HEK293 (cell line): ENCODE measurements at regions not wholly inside any gene's neighbourhood (a gene's known extent, or its start where the extent isn't known, plus 50 kb on each side); places are given as distances from the start of the nearest gene placed in this dataset.

Source experiments
- CTCF ChIA-PET: fragments of 350-600 bp; formaldehyde crosslinking; extraction: SDS; loops from one replicate; lab custom pipeline; 2021; ENCODE audit warnings: antibody characterized with exemption; lab: Yijun Ruan, JAX
- POLR2A ChIA-PET: fragments of 300-600 bp; formaldehyde crosslinking; extraction: SDS; loops from one replicate; lab custom pipeline; 2020; ENCODE audit warnings: antibody characterized with exemption, inconsistent platforms; lab: Yijun Ruan, JAX
- H3K27ac ChIP-seq: fragments of 200-500 bp; sonication (Bioruptor generic); 2 replicates; pipeline ENCODE4 v1.5.1; 2014; ENCODE audit warnings: low read depth, low read length, control low read depth, inconsistent platforms; ENCODE audit errors: extremely low read depth
- H3K36me3 ChIP-seq, 2 experiments: fragments of 200-500 bp in 1 of 2; sonication (Bioruptor generic) in 1 of 2; 1 replicate in 1 of 2; 2 replicates in 1 of 2; pipeline ENCODE4 v1.5.1; 2014 to 2017; ENCODE audit warnings: inconsistent platforms in 2 of 2, low read length in 2 of 2; ENCODE audit not compliant: control insufficient read depth in 2 of 2, insufficient read depth in 1 of 2
- H3K4me1 ChIP-seq: fragments of 200-500 bp; sonication (Bioruptor generic); 2 replicates; pipeline ENCODE4 v1.5.1; 2014; ENCODE audit warnings: mild to moderate bottlenecking, low read length, inconsistent platforms; ENCODE audit not compliant: control insufficient read depth, insufficient read depth
- H3K4me3 ChIP-seq: 2 replicates; pipeline ENCODE4 v1.5.1; 2011; ENCODE audit warnings: low read depth, mild to moderate bottlenecking, control low read depth, low read length, moderate library complexity
- H3K9me3 ChIP-seq: fragments of 200-500 bp; sonication (Bioruptor generic); 2 replicates; pipeline ENCODE4 v1.5.1; 2014; ENCODE audit warnings: low read depth, low read length, inconsistent platforms; ENCODE audit not compliant: control insufficient read depth, insufficient read depth
- GFI1B ChIP-seq: fragments of 450-650 bp; formaldehyde crosslinking; IDR thresholded peaks from 2 replicates; pipeline ENCODE4 v1.5.1; 2016; ENCODE audit warnings: missing biosample characterization, missing genetic modification characterization
- GLI2 ChIP-seq: fragments of 450-650 bp; formaldehyde crosslinking; IDR thresholded peaks from 2 replicates; pipeline ENCODE4; 2017; ENCODE audit warnings: missing biosample characterization, missing genetic modification characterization, low read depth, borderline replicate concordance
- GLI4 ChIP-seq: fragments of 450-650 bp; formaldehyde crosslinking; IDR thresholded peaks from 2 replicates; pipeline ENCODE4 v1.5.1; 2016; ENCODE audit warnings: missing biosample characterization, missing genetic modification characterization
- GLIS1 ChIP-seq: fragments of 450-650 bp; formaldehyde crosslinking; IDR thresholded peaks from 2 replicates; pipeline ENCODE4 v1.5.1; 2016; ENCODE audit warnings: missing biosample characterization, missing genetic modification characterization
- HOXD13 ChIP-seq: sonication (generic); formaldehyde crosslinking; IDR thresholded peaks from 2 replicates; pipeline ENCODE4 v1.8.0; 2022; ENCODE audit warnings: missing genetic modification reagents, borderline replicate concordance
- KLF10 ChIP-seq: fragments of 450-650 bp; IDR thresholded peaks from 2 replicates; pipeline ENCODE4 v1.5.1; 2018; ENCODE audit warnings: missing biosample characterization, mild to moderate bottlenecking, missing genetic modification characterization
- RBAK ChIP-seq: fragments of 450-650 bp; formaldehyde crosslinking; IDR thresholded peaks from 2 replicates; pipeline ENCODE4 v1.5.1; 2016; ENCODE audit warnings: missing biosample characterization, missing genetic modification characterization
- SCRT2 ChIP-seq: fragments of 450-650 bp; formaldehyde crosslinking; IDR thresholded peaks from 2 replicates; pipeline ENCODE4 v1.5.1; 2016; ENCODE audit warnings: missing biosample characterization, missing genetic modification characterization
- SP3 ChIP-seq: fragments of 450-650 bp; formaldehyde crosslinking; IDR thresholded peaks from 2 replicates; pipeline ENCODE4 v1.5.1; 2016; ENCODE audit warnings: missing biosample characterization, missing genetic modification characterization
- TCF7L2 ChIP-seq: IDR thresholded peaks from 2 replicates; pipeline ENCODE4 v1.6.1; 2011; ENCODE audit warnings: low read depth, mild to moderate bottlenecking, inconsistent platforms, low read length, moderate library complexity, borderline replicate concordance
- ZBTB1 ChIP-seq: fragments of 450-650 bp; formaldehyde crosslinking; IDR thresholded peaks from 2 replicates; pipeline ENCODE4 v1.5.1; 2016; ENCODE audit warnings: missing biosample characterization, missing genetic modification characterization
- ZBTB21 ChIP-seq: fragments of 450-650 bp; formaldehyde crosslinking; IDR thresholded peaks from 2 replicates; pipeline ENCODE4 v1.5.1; 2017; ENCODE audit warnings: missing biosample characterization, missing genetic modification characterization
- ZNF121 ChIP-seq: fragments of 450-650 bp; formaldehyde crosslinking; IDR thresholded peaks from 2 replicates; pipeline ENCODE4 v1.5.1; 2016; ENCODE audit warnings: missing biosample characterization, missing genetic modification characterization
- ZNF146 ChIP-seq: fragments of 450-650 bp; formaldehyde crosslinking; IDR thresholded peaks from 2 replicates; pipeline ENCODE4 v1.5.1; 2016; ENCODE audit warnings: missing biosample characterization, missing genetic modification characterization
- ZNF155 ChIP-seq: fragments of 450-650 bp; formaldehyde crosslinking; IDR thresholded peaks from 2 replicates; pipeline ENCODE4 v1.5.1; 2016; ENCODE audit warnings: missing biosample characterization, missing genetic modification characterization
- ZNF394 ChIP-seq: fragments of 450-650 bp; formaldehyde crosslinking; IDR thresholded peaks from 2 replicates; pipeline ENCODE4 v1.5.1; 2016; ENCODE audit warnings: missing biosample characterization, missing genetic modification characterization, mild to moderate bottlenecking, moderate library complexity, borderline replicate concordance
- ZNF548 ChIP-seq: fragments of 450-650 bp; formaldehyde crosslinking; IDR thresholded peaks from 2 replicates; pipeline ENCODE4 v1.5.1; 2016; ENCODE audit warnings: missing biosample characterization, missing genetic modification characterization
- ZNF549 ChIP-seq: fragments of 450-650 bp; IDR thresholded peaks from 2 replicates; pipeline ENCODE4 v1.5.1; 2018; ENCODE audit warnings: missing biosample characterization, missing genetic modification characterization, mild to moderate bottlenecking, inconsistent platforms, moderate library complexity
- ZNF561 ChIP-seq: fragments of 450-650 bp; IDR thresholded peaks from 2 replicates; pipeline ENCODE4 v1.5.1; 2018; ENCODE audit warnings: missing biosample characterization, missing genetic modification characterization, borderline replicate concordance
- ZNF623 ChIP-seq: fragments of 450-650 bp; formaldehyde crosslinking; IDR thresholded peaks from 2 replicates; pipeline ENCODE4 v1.5.1; 2016; ENCODE audit warnings: missing biosample characterization, missing genetic modification characterization
- ZNF626 ChIP-seq: fragments of 450-650 bp; sonication (Bioruptor Pico); formaldehyde crosslinking; IDR thresholded peaks from 2 replicates; pipeline ENCODE4 v1.5.1; 2018; ENCODE audit warnings: missing biosample characterization, missing genetic modification characterization, inconsistent platforms
- TF ChIP-seq, protein P1 (sequence below): fragments of 450-650 bp; formaldehyde crosslinking; IDR thresholded peaks from 2 replicates; pipeline ENCODE4 v1.5.1; 2016; ENCODE audit warnings: missing biosample characterization, missing genetic modification characterization
- TF ChIP-seq, protein P2 (sequence below): fragments of 450-650 bp; formaldehyde crosslinking; conservative IDR thresholded peaks from 2 replicates; pipeline ENCODE4 v1.5.1; 2016; ENCODE audit warnings: low read depth, missing biosample characterization, missing genetic modification characterization
- TF ChIP-seq, protein P3 (sequence below): fragments of 450-650 bp; formaldehyde crosslinking; IDR thresholded peaks from 2 replicates; pipeline ENCODE4 v1.5.1; 2016; ENCODE audit warnings: missing biosample characterization, missing genetic modification characterization, low read depth

DNA sequence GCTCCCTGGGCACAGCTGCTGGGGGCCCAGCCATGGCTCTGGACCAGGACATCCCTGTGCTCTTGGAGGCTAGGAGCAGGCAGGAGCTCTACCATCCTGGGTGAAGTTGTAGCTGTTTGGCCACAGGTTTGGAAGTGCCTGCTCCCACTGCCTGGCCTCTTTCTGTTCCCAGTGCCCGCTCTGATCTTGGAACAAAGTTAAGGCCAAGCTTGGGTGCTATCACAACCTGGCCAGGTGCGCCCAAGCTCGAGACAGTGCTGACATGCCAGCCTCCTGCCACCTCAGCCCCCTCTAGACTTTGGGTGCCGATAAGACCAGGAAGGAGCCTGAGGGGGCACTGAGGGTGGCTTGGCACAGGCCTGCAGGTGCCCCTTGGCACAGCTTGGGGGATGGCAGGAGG, 686.1 kb upstream of the AADAT start:
- H3K36me3 ChIP-seq: no peaks in the 10 kb centered on the region
- H3K4me3 ChIP-seq: no peak overlapping the region
- no peaks in the 10 kb centered on the region for H3K9me3 ChIP-seq
- TF ChIP-seq SCRT2 (no peak), ZBTB21 (tag by site-specific recombination) (no peak), GLI4 (tag by site-specific recombination) (no peak), GLIS1 (no peak), ZNF623 (tag by site-specific recombination) (no peak), ZNF626 (tag by site-specific recombination) (no peak), ZNF561 (tag by site-specific recombination) (no peak), SP3 (tag by site-specific recombination) (no peak), HOXD13 (CRISPR knock-in tag) (no peak), ZNF394 (no peak), ZNF155 (tag by site-specific recombination) (no peak), RBAK (tag by site-specific recombination) (no peak), ZNF548 (tag by site-specific recombination) (no peak)
- TF ChIP-seq, protein P1, sequence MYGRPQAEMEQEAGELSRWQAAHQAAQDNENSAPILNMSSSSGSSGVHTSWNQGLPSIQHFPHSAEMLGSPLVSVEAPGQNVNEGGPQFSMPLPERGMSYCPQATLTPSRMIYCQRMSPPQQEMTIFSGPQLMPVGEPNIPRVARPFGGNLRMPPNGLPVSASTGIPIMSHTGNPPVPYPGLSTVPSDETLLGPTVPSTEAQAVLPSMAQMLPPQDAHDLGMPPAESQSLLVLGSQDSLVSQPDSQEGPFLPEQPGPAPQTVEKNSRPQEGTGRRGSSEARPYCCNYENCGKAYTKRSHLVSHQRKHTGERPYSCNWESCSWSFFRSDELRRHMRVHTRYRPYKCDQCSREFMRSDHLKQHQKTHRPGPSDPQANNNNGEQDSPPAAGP (tag by site-specific recombination): no peak
- TF ChIP-seq, protein P2, sequence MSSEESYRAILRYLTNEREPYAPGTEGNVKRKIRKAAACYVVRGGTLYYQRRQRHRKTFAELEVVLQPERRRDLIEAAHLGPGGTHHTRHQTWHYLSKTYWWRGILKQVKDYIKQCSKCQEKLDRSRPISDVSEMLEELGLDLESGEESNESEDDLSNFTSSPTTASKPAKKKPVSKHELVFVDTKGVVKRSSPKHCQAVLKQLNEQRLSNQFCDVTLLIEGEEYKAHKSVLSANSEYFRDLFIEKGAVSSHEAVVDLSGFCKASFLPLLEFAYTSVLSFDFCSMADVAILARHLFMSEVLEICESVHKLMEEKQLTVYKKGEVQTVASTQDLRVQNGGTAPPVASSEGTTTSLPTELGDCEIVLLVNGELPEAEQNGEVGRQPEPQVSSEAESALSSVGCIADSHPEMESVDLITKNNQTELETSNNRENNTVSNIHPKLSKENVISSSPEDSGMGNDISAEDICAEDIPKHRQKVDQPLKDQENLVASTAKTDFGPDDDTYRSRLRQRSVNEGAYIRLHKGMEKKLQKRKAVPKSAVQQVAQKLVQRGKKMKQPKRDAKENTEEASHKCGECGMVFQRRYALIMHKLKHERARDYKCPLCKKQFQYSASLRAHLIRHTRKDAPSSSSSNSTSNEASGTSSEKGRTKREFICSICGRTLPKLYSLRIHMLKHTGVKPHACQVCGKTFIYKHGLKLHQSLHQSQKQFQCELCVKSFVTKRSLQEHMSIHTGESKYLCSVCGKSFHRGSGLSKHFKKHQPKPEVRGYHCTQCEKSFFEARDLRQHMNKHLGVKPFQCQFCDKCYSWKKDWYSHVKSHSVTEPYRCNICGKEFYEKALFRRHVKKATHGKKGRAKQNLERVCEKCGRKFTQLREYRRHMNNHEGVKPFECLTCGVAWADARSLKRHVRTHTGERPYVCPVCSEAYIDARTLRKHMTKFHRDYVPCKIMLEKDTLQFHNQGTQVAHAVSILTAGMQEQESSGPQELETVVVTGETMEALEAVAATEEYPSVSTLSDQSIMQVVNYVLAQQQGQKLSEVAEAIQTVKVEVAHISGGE (tag by site-specific recombination): no peak
- ChIA-PET POLR2A (no interaction called here), CTCF (no interaction called here)
- H3K27ac ChIP-seq: no peak overlapping the region
- no peaks in the 10 kb centered on the region for H3K4me1 ChIP-seq

DNA sequence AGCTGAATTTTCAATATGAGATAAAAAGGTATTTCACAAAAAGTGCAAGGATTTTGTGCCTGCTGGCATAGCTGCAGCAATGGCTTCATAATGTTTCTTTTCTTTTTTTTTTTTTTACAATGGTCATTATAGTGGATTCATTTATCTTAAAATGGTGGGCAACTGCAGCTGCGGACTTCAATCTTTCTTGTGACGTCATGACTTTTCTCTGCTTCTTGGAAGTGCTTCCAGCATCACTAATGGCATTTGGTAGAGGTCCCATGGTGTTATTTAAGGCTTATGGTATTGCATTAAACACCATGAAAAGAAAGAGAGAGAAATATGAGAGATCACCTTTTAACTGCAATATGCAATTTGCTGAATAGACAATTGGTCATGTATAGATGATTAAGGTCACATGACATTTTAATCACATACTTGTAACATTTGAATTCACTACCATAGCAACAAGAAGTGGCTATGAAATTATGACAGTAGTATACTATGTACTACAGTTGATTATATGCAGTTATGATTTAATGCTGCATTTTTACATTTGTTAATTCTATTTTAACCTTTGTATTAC, 684.0 kb upstream of the AADAT start:
- no peaks in the 10 kb centered on the region for H3K9me3 ChIP-seq
- no peaks in the 10 kb centered on the region for H3K4me1 ChIP-seq
- H3K4me3 ChIP-seq: no peak overlapping the region
- no peak for TF ChIP-seq ZBTB1
- no peak for TF ChIP-seq GFI1B (tag by site-specific recombination)
- TF ChIP-seq KLF10: no peak
- TF ChIP-seq ZNF146 (tag by site-specific recombination): no peak
- TF ChIP-seq GLI2: no peak
- TF ChIP-seq, protein P3, sequence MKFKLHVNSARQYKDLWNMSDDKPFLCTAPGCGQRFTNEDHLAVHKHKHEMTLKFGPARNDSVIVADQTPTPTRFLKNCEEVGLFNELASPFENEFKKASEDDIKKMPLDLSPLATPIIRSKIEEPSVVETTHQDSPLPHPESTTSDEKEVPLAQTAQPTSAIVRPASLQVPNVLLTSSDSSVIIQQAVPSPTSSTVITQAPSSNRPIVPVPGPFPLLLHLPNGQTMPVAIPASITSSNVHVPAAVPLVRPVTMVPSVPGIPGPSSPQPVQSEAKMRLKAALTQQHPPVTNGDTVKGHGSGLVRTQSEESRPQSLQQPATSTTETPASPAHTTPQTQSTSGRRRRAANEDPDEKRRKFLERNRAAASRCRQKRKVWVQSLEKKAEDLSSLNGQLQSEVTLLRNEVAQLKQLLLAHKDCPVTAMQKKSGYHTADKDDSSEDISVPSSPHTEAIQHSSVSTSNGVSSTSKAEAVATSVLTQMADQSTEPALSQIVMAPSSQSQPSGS (tag by site-specific recombination): no peak
- TF ChIP-seq, protein P2 (tag by site-specific recombination): no peak
- no peak for TF ChIP-seq ZNF121 (tag by site-specific recombination)
- no peak for TF ChIP-seq ZNF549 (tag by site-specific recombination)
- TF ChIP-seq TCF7L2: no peak
- no peaks in the 10 kb centered on the region for H3K36me3 ChIP-seq
- CTCF ChIA-PET: interaction anchor here (0.9 kb wide), 1 partner anchor 514 kb away, joined by 3 read pairs; no protein-coding TSS in a partner anchor
- POLR2A ChIA-PET: interaction anchor here (0.6 kb wide), 1 partner anchor 1025 kb away, joined by 3 read pairs; no protein-coding TSS in a partner anchor
- H3K27ac ChIP-seq: no peak overlapping the region
